ENCODE measurements at regions not wholly inside any gene's neighbourhood (a gene's known extent, or its start where the extent isn't known, plus 50 kb on each side); places are given as distances from the start of the nearest gene placed in this dataset.
A peak's percentile ranks its signal among the peaks of the same experiment; 100 is the strongest.

DNA sequence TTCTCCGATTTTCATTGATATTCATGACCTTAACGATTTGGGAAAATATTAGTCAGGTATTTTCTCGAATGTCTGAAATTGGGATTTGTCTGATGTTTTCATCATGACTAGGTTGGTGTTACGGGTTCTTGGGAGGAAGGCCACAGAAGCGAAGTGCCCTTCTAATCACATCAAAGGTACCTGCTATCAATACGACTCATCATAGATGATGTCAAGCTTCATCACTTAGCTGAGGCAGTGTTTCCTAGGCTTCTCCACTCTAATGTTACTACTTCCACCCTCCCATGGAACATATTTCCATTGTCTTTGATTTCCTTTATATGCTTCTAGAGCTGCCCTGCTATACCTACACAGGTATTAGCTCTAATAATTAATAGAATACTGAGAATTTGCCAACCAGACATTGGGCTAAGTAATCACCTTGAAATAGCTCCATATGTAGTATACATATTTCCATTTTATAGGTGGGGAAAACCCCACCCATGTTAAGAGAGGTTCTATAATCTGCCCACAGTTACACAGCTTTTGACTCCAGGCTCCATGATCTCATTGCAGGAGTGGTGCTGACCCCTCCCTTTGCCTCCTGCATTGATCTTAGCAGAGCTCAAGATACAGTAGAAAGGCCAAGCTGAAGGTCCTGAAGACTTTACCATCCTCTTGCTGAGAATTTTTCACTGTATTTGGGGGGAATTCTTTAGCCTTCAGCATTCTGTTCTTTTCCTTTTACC lies 238.6 kb upstream of the ADAMTSL1 start:
- DNase-seq, result no peak

GRCh38 chr9:18236336-18236735 lies 237.6 kb upstream of the ADAMTSL1 start:
- no peak for DNase-seq

- no peak for DNase-seq
Measured at GRCh38 chr9:18237776-18238175, 236.2 kb upstream of the ADAMTSL1 start.

GRCh38 chr9:18238254-18238653 lies 235.7 kb upstream of the ADAMTSL1 start:
- no peak for DNase-seq

DNA sequence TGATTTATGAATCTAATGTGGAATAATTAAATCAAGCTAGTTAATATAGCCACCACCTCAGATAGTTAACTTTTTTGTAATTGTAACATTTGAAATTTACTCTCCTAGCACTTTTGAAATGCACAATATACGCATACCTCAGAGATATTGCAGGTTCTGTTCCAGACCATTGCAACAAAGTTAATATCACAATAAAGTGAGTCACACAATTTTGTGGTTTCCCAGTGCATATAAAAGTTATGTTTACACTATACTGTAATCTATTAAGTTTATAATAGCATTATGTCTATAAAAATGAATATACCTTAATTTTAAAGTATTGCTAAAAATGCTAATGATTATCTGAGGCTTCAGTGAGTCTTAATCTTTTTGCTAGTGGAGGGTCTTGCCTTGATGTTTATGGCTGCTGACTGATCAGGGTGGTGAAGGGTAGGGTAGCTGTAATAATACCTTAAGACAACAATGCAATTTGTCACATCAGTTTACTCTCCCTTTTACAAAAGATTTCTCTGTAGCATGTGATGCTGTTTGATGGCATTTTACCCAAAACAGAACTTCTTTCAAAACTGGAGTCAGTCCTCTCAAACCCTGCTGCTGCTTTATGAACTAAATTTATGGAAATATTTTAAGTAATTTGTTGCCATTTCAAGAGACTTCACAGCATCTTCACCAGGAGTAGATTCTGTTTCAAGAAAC lies 235.1 kb upstream of the ADAMTSL1 start:
- DNase-seq, result no peak

GRCh38 chr9:18240213-18240612 lies 233.7 kb upstream of the ADAMTSL1 start:
- no peak for DNase-seq

DNA sequence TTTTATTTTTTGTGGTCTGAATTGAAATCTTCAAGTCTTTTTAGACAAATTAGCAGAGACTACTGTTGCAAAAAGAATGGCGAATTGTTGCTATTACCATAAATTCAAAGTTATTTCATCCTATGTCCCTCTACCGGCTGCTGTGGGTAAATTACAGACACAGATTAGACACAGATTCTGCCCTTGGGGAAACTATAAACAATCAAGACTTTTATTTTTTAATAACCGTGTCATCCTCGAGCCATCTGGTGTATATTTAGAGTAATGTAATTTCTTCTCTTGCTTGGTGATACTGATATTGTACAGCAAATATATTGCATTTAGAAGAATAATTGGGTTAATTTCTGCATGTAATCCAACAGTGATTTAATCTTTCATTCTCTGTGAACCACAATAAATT lies 228.0 kb upstream of the ADAMTSL1 start:
- peak; percentile 12 for DNase-seq

DNA sequence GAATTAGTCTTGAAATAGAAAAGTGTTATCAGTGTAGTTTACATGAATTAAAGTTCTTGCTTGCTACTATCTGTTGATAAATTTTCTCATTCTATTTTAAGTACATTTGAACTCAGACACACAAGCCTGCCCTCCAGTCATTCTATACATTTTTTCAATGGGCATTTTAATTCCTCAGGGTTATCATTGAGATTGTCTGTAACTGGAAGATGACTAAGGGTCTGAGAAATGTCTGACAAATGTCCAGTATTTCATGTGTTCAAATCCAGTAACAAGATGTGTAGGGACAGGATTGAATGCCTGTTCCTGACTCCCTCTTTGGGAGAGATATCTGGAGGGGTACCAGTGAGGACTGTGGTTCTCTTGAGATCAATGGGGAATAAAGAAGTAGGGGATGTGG lies 223.9 kb upstream of the ADAMTSL1 start:
- DNase-seq, result no peak

DNA sequence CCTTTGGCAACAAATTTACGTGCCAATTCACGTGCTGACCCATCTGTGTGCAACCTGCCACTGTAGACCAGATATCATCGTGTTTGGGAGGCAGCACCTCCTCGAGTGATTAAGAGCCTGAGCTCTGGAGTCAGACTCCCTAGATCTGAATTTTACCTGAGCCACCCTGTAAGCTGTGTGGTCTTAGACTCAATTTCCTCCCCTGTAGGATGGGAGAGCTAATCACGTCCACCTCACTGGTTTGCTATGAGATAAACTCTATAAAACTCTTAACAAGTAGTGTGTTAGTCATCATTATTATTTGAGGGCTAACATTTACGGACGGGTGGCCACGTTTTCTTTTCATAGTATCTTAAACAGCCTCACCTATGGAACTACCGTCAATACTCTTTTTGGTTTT lies 220.0 kb upstream of the ADAMTSL1 start:
- DNase-seq, result no peak

GRCh38 chr9:18255158-18255629 lies 218.8 kb upstream of the ADAMTSL1 start:
- DNase-seq, result peak; percentile 55

DNA sequence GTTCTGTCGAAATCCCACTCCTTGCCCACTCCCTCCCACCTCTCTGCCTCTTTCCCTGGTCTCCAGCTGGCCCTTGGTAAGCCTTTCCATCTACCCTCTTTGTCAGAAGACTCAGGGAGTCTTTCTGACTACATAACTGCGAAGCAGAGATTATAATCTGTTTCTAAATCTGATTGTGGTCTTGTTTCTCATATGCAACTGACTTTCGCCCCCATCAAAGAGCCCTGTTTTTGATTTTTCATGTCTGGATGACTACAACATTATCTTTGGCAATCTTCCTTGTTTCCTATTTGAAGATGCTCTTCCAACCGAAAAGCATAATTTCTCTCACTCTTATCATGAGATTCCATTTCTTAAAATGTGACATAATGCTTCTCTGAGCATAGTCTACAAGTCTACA lies 218.2 kb upstream of the ADAMTSL1 start:
- DNase-seq, result no peak

- no peak for DNase-seq
Measured at GRCh38 chr9:18256568-18256967, 217.4 kb upstream of the ADAMTSL1 start.

- no peak for DNase-seq
Measured at GRCh38 chr9:18260521-18260920, 213.4 kb upstream of the ADAMTSL1 start.

DNA sequence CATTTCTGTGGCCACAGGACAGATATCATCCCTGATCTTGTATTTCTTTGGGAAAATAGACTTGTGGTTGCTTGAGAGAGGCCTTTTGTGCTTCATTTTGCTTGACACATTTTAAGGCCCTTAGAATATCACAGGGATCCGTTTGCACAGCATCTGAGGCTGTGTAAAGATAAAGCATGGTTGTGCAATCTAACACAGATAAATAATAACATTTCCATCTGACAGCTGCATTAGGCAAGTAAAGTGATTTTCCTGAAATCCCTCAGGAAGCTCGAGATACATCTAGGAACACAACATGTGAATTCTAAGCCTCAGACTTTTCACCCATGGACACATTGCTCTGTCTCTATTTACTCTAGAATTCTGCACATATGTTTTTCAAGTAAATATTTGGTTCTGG lies 212.8 kb upstream of the ADAMTSL1 start:
- DNase-seq, result no peak

DNA sequence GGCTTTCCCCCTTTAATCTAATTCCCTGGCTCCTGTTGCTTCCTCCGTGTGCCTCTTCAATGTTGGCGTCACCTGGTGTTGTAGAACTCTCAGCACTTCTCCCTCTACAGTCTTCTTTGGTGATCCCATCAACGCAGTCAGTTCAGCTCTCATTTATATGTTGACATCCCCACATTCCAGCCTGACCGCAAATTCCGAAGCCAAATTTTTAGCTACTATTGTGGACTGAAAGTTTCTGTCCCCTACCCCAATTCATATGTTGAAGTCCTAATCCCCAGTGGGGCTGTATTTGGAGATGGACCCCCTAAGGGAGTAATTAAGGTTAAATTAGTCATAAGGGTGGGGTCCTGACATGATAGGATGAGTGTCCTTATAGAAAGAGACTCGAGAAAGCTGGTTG lies 210.6 kb upstream of the ADAMTSL1 start:
- no peak for DNase-seq

DNA sequence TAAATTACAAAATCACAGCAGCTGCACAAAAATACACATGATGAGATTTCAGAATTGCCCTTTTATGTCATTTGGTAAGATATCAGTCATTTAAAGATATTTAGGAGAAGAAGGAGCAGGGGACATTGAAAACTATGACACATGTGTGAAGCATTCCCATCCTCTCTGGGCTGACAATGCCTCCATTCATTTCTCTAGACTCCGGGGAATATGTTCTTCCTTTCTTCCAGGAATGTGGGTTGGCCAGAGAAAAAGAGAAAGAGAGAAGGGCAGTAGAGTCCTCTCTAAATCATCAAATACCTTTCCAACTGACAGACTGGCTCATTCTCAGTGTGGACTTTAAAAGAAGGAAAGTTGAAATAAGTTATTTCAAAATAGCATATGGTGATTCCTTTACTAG lies 205.6 kb upstream of the ADAMTSL1 start:
- no peak for DNase-seq

GRCh38 chr9:18269561-18269960 lies 204.4 kb upstream of the ADAMTSL1 start:
- no peak for DNase-seq

GRCh38 chr9:18274693-18275092 lies 199.3 kb upstream of the ADAMTSL1 start:
- DNase-seq, result no peak

GRCh38 chr9:18275313-18275990 lies 198.5 kb upstream of the ADAMTSL1 start:
- no peak for DNase-seq

- no peak for DNase-seq
Measured at GRCh38 chr9:18281291-18281690, 192.7 kb upstream of the ADAMTSL1 start.

DNA sequence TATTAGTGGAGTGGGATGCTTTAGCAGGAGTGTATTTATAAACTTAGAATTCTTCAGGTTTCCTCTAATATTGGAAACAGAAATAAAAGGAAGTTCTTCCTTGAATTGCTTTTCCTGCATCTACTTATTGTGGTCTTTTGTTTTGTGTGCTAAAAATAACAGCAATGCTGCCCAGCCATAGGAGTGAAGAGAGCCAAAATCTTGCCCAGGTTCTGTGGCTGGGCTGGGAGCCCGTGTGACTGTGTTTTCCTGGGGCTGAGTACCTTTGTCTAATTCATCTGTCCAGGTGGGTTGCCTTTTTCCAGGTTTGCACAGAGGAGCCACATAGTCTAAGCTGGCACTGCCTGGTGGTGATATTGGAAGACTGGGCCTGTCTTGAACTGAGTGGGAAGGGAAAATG lies 179.7 kb upstream of the ADAMTSL1 start:
- DNase-seq, result no peak

DNA sequence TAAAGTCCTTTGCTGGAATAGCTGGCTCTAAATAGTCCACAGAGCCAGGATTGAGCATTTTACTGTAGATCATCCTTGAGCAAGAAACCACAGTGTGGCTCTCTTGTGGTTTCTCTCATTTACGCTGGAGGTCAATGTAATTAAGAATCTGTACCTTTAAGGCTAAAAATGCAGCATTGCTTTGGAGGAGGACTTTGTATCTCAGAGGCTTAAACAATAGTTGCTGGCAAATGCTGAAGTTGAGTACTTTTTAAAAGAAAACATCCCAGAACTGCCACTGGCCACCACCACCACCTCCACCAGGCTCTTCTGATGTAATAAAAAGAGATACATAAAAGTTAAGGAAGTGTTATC lies 177.3 kb upstream of the ADAMTSL1 start:
- DNase-seq, result no peak

- DNase-seq, result no peak
Measured at GRCh38 chr9:18297056-18297841, 176.7 kb upstream of the ADAMTSL1 start.

Data from NCI-H1694 (cell line).